Adipocyte (in vitro differentiated cells): ENCODE measurements at regions not wholly inside any gene's neighbourhood (a gene's known extent, or its start where the extent isn't known, plus 50 kb on each side); places are given as distances from the start of the nearest gene placed in this dataset.

ENCODE experiments used
- DNase-seq: peaks from one replicate; pipeline ENCODE4 v3.0.0-alpha.2; 2015; ENCODE audit warnings: low read depth
- H3K27me3 ChIP-seq: replicated peaks from 2 replicates; pipeline ENCODE4 v1.7.0; 2013; ENCODE audit warnings: mild to moderate bottlenecking, low read length, moderate library complexity; ENCODE audit not compliant: control insufficient read depth, insufficient read depth
- H3K36me3 ChIP-seq: 2 replicates; pipeline ENCODE4 v1.7.0; 2013; ENCODE audit warnings: low read length, mild to moderate bottlenecking, moderate library complexity; ENCODE audit not compliant: control insufficient read depth, insufficient read depth, severe bottlenecking
- H3K4me1 ChIP-seq: 2 replicates; pipeline ENCODE4 v1.7.0; 2013; ENCODE audit warnings: mild to moderate bottlenecking, low read length, moderate library complexity; ENCODE audit not compliant: control insufficient read depth, insufficient read depth
- H3K4me3 ChIP-seq: 2 replicates; pipeline ENCODE4 v1.7.0; 2013; ENCODE audit warnings: mild to moderate bottlenecking, low read length, moderate library complexity
- H3K9ac ChIP-seq: 2 replicates; pipeline ENCODE4 v1.7.0; 2013; ENCODE audit warnings: mild to moderate bottlenecking, low read length, moderate library complexity
- H3K9me3 ChIP-seq: 2 replicates; pipeline ENCODE4 v1.7.0; 2013; ENCODE audit warnings: mild to moderate bottlenecking, low read length, moderate library complexity; ENCODE audit not compliant: control insufficient read depth

DNA sequence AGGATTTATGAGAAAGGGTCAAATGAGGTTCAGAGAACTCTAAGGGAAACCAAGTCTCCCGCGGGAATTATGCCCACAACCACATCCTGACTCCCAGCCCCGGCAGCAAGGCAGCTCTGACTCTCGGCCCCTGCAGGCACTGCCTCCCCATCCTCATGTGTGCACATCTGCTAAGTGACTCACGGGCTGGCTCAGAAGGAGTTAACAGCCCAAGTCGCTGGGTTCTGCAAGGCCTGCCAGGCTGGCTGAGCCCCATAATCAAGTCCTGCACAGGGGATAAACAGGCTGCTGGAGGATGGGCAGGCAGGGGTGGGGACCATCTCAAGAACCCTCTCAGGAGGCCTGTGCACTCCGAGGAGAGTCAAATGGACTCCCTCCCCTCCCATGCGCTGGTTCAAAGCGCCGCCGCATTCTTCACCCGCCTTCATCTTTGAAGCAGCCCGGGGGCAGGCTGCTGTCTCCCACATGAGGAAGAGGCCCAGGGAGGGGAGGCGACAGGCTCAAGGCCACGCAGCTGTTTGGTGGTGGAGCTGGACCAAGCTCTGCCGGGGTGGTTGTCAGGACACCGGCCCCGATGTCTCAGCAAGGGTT lies 344.3 kb downstream of the MATN1 start:
- H3K9me3 ChIP-seq, result no peaks in the 10 kb centered on the region
- peak; percentile 57 for DNase-seq
- no peaks in the 10 kb centered on the region for H3K36me3 ChIP-seq
- H3K9ac ChIP-seq, result peak overlapping the region; percentile 11
- H3K4me1 ChIP-seq, result peaks cover 9% of the 10 kb centered on the region
- peaks cover 4% of the 10 kb centered on the region for H3K27me3 ChIP-seq
- H3K4me3 ChIP-seq, result no peak overlapping the region

GRCh38 chr1:30378003-30378596 lies 345.3 kb downstream of the MATN1 start:
- peaks cover 9% of the 10 kb centered on the region for H3K4me1 ChIP-seq
- H3K4me3 ChIP-seq, result no peak overlapping the region
- DNase-seq, result no peak
- peaks cover 4% of the 10 kb centered on the region for H3K27me3 ChIP-seq
- no peaks in the 10 kb centered on the region for H3K9me3 ChIP-seq
- no peaks in the 10 kb centered on the region for H3K36me3 ChIP-seq
- H3K9ac ChIP-seq, result no peak overlapping the region

DNA sequence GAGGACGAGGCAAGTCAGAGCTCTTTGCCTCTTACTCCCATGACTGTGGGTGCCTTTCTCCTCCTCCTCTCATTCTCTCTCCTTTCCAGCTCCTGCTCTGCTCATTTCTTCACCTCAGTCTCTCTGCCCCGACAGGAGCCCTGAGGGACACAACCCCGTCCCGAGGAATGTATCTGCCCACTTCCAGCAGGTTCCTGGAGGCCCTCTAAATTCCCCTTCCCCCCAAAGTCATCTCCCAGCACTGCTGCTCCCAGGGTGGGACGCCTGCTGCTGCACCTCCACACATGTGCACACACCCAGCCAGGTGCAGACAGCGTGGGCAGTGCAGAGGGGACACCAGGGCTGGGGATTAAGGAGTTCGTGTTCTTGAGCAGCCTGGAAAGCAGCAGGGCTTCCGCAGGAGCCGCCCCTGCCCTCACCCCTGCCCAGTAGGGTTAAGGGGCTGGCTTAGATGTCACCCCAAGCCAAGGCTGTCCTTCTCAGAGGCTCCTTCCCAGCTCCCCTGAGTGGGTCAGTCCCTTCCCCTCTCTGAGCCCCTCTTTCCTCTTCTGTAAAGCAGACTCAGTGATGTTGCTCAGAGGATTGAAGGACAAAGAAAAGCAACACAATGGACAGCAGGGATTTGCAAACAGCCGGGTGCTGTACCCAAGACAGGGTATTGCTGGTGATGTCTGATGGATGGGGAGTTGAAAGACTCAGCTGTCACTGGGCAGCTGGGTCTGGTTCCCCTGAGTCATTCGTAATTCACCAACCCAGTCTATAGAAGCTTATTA lies 346.0 kb downstream of the MATN1 start:
- no peak for DNase-seq
- H3K4me3 ChIP-seq, result no peak overlapping the region
- H3K36me3 ChIP-seq, result no peaks in the 10 kb centered on the region
- H3K27me3 ChIP-seq, result peaks cover 9% of the 10 kb centered on the region
- H3K4me1 ChIP-seq, result peaks cover 9% of the 10 kb centered on the region
- no peak overlapping the region for H3K9ac ChIP-seq
- no peaks in the 10 kb centered on the region for H3K9me3 ChIP-seq

DNA sequence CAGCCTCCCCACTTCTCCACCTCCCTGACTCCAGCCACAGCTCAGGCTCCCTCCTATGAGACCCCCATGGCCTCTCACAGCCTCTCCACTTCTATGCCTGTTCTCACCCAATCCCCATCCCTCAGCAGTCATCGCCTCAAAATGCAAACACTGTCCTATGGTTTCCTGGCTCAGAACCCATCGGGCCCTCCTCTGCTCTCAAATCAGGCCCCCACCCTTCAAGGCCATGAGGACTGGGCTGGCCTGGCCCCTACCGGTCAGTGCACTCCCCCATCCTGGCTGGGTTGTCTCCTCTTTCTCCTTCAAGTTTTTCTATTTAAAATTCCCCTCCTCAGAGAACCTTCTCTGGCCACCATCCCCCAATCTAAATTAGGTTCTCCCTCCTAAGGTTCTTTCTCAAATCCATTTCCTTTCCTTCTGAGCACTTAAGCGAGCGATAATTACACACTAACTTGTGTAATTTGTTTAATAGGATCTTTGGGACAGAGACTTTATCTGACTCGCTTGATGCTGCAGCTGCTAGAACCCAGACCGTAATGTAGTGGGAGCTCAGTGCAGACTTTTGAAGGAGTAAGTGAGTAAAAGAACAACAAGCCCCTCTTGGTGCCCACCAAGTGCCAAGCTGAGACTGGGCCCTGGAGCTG lies 347.2 kb downstream of the MATN1 start:
- Histone ChIP-seq H3K27me3 (peaks cover 15% of the 10 kb centered on the region), H3K4me1 (peaks cover 9% of the 10 kb centered on the region), H3K9ac (no peak overlapping the region), H3K36me3 (no peaks in the 10 kb centered on the region), H3K4me3 (no peak overlapping the region), H3K9me3 (no peaks in the 10 kb centered on the region)
- DNase-seq, result no peak

DNA sequence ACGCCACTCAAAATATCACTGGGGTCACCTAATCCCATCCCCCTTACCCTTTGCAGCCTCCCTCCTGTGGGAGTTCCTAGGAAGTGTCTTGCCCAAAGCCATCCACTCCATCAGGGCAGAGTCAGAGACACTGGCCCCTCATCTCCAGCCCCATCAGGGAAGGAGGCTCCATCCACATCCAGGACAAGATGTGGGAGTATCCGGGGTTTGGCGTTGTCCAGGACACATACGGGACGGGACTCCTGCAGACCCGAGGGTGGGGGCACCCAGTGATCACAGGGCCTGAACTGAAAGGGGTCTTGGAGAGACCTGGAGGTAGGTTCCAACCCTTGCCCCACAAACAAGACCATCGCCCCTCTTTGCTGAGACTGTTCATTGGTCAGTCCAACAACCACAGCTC lies 348.2 kb downstream of the MATN1 start:
- DNase-seq, result no peak
- Histone ChIP-seq H3K4me1 (peaks cover 9% of the 10 kb centered on the region), H3K27me3 (peaks cover 19% of the 10 kb centered on the region), H3K36me3 (no peaks in the 10 kb centered on the region), H3K9ac (no peak overlapping the region), H3K4me3 (no peak overlapping the region), H3K9me3 (no peaks in the 10 kb centered on the region)

DNA sequence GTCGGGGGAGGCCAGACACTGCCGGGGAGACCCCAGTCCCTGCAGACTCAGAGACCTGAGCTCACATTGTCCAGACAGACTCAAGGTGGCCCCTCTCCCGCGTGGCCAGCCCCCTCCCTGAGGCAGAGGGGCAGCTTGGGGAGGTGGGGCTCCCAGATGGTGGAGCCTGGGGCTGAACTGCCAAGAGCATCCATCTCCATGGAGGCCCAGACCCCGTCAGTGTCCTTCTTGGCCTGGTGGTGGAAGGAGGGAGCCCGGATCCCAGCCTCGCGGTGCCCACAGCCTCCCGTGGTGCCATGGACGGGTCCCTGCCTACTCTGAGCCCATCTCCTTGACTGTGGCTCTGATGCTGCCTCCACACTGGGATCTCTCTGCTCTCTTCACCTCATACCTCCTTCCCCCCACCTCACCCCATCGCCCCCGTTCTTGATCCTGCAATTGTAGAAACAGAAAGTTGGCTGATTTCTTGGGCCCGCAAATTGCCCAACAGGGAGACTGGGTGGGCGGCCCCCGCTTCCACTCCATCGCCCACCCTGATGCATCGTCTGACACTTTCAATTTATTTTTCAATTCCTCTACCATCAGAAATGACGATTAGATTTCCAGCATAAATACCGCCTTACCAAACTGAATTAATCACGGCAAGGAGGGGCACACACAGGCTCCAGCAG lies 348.9 kb downstream of the MATN1 start:
- no peaks in the 10 kb centered on the region for H3K36me3 ChIP-seq
- peaks cover 5% of the 10 kb centered on the region for H3K4me1 ChIP-seq
- peaks cover 24% of the 10 kb centered on the region for H3K27me3 ChIP-seq
- no peak for DNase-seq
- no peak overlapping the region for H3K4me3 ChIP-seq
- no peaks in the 10 kb centered on the region for H3K9me3 ChIP-seq
- no peak overlapping the region for H3K9ac ChIP-seq

DNA sequence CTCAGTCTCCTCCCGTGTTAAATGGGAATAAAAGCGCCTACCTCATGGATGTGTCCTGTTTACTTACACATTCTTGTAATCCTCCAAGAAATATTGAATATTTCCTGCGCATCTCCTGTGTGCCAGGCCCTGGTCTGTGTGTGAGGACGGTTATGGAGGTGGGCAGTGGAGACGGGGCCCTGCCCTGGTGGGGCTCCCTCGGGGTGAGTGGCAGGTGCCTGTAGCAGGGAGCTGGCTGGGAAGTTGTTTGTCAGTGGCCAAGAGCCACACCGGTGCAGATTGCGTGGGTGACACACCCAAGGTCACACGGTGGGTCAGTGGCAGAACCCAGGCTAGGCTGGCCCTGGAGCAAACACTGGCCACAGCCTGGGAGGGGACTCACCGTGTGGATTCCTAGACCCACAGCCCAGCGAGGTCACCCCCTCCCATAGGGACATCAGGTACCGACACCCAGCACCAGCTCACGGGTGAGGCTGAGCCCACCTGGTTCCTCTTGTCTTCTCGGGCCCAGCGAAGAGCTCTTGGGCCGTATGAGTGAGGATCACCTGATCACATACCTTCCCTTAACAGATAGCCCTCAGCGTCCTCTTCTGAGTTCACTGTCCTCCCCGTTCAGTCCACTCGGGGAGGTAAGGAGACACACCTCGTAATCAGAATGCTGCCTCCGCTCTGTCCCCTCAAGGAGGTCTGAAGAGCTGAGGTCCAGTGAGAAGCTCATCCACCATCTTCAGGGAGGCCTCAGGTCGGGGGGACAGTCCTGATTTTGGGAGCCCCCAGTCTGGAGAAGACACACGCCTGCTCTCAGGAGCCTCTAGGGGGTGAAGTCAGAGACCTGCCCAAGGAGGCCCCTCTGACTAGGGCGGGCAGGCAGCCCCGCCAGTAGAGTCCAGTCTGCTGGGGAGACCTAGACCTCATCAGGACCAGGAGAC lies 349.6 kb downstream of the MATN1 start:
- Histone ChIP-seq H3K36me3 (no peaks in the 10 kb centered on the region), H3K4me3 (no peak overlapping the region), H3K27me3 (peaks cover 25% of the 10 kb centered on the region), H3K9me3 (no peaks in the 10 kb centered on the region), H3K9ac (no peak overlapping the region), H3K4me1 (no peaks in the 10 kb centered on the region)
- DNase-seq, result no peak

- no peaks in the 10 kb centered on the region for H3K9me3 ChIP-seq
- no peak overlapping the region for H3K4me3 ChIP-seq
- no peaks in the 10 kb centered on the region for H3K4me1 ChIP-seq
- DNase-seq, result no peak
- no peak overlapping the region for H3K9ac ChIP-seq
- peaks cover 25% of the 10 kb centered on the region for H3K27me3 ChIP-seq
- no peaks in the 10 kb centered on the region for H3K36me3 ChIP-seq
These were observed 350.5 kb downstream of the MATN1 start for GRCh38 chr1:30372792-30373433.

DNA sequence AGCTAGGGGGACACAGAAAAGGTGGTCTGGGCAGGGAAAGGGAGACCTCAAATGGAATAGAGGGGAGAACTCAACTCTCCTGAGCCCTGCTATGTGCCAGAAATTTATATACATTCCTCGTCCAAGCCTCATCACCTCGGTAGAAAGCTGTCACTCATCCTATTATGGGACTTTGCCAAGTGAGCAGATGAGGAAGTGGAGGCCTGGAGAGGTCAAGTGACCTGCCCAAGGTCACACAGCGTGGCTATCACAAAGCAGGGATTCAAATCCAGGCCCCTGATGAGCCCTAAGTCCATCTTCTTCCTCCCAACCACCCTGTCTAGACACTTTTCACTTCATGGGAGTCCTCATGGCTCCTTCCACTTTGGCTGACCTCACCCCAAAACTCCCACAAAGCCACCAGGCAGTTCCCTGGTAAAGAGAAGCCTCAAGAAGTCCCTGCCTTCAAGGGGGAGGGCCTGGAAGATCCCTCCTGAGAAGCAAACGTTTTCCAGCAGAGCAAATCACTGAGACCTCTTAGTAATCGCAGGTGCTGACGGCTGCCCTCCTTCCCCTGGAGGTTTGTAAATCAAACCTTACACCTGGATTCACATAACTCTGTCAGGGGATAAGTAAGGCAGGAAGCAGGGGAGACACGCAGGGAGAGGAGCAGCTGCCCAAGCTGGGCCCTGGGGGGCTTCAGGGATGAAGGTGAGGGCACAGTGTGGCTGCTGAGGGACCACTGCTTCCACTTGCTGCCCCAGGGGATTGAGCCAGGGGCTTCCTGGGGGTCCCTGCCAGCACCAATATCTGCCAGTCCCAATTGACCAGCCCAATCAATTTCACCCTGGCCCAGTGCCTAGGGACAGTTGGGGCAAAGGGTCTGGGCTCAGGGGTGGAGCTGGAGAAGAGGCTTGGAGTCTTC lies 351.2 kb downstream of the MATN1 start:
- no peak for DNase-seq
- Histone ChIP-seq H3K4me1 (no peaks in the 10 kb centered on the region), H3K27me3 (peaks cover 24% of the 10 kb centered on the region), H3K36me3 (no peaks in the 10 kb centered on the region), H3K9ac (no peak overlapping the region), H3K4me3 (no peak overlapping the region), H3K9me3 (no peaks in the 10 kb centered on the region)
